HG02642 (cell line): ENCODE measurements at regions not wholly inside any gene's neighbourhood (a gene's known extent, or its start where the extent isn't known, plus 50 kb on each side); places are given as distances from the start of the nearest gene placed in this dataset.

Experiments
- ATAC-seq: cut with Tn5 transposase; IDR thresholded peaks from one replicate; pipeline ENCODE4 v1.9.1; 2021; ENCODE audit warnings: mild to moderate bottlenecking; ENCODE audit not compliant: unreplicated experiment, poor library complexity

- ATAC-seq = no peak
Measured at GRCh38 chr14:73783107-73783727, 68.4 kb upstream of the PTGR2 start.

DNA sequence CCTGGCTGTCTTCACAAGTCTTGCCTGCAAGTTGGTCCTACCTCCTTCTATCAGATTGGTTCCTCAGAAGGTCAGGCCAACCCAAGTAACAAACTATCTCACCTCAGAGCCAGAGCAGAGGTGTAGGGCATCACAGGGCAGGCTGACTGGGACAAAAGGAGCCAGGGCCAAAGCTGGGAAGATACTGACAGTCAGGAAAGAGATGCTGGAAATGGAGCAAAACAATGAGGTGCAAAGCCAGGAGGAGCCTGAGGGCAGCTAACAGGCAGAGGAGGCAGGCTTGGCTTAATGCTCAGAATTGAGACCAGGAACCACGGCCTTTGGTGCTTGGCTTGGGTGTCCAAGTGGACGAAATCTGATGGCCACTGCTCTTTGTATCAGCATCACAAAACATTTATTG, 68.4 kb upstream of the PNMA1 start:
- ATAC-seq = no peak

- no peak for ATAC-seq
Measured at GRCh38 chr14:73780896-73781295, 66.7 kb upstream of the PNMA1 start.

GRCh38 chr14:73780391-73780790, 66.2 kb upstream of the PNMA1 start:
- ATAC-seq = no peak

DNA sequence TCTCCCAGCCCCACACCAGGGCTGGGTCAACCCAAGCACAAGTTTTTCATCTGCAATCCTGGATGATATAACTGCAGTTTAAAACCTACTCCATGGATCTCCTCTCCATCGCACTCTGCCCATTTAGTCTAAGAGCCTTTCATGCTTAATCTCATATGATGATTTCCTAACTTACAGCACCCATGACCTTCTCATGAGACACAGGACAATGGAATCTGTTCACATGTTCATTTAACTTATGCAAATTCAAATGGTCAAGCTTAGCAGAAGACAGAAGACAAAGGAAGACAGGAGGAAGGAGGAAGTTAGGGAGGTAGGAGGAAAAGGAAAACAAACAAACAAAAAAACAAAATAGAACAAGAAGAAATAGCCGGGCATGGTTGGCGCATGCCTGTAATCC, 64.6 kb upstream of the PNMA1 start:
- ATAC-seq = no peak

- no peak for ATAC-seq
Measured at GRCh38 chr14:73777420-73777819, 63.2 kb upstream of the PNMA1 start.

GRCh38 chr14:73776194-73776537, 62.0 kb upstream of the PNMA1 start:
- ATAC-seq = no peak

GRCh38 chr14:73775339-73776193, 61.4 kb upstream of the PNMA1 start:
- no peak for ATAC-seq

DNA sequence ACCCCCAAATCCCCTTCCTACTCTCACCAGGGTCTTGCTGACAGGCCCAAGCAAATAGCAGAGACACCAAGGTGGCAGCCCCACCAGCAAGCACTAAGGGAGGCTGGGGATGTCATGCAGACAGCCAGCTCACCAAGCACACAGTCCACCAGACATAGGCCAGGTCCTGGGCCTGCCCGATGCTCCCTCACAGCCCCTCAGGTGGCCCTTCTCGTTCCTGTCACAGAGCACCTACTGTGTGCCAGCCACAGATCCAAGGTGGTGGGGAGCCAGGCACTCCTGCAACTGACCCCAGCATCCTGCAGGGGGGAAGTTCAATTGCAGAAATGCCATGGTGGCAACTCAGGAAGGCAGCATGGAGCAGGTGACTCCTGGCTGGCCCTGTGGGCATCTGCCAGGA, 60.5 kb upstream of the PNMA1 start:
- no peak for ATAC-seq

GRCh38 chr14:73774241-73774570, 60.0 kb upstream of the PNMA1 start:
- no peak for ATAC-seq

GRCh38 chr14:73773441-73774240, 59.5 kb upstream of the PNMA1 start:
- ATAC-seq = no peak

GRCh38 chr14:73771848-73772638, 57.9 kb upstream of the PNMA1 start:
- ATAC-seq = peak; percentile 49

GRCh38 chr14:73770977-73771847, 57.0 kb upstream of the PNMA1 start:
- peak; percentile 22 for ATAC-seq

DNA sequence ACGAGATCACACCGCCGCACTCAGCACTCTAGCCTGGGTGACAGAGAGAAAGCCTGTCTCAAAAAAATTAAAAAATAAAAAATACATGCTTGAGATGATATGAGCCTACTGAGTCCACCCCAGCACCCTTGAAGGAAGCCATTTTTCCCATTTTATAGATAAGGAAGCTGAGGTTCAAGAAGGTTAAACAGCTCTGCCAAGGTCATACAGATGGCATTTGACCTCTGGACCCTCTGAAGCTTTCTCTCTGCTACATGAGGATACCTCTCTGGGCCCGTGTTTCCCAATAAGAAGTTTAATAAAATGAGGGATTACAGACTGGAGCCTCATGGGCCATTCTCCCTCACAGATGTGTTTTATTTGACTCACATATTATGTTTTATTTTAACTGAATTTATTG, 53.9 kb upstream of the PNMA1 start:
- no peak for ATAC-seq

DNA sequence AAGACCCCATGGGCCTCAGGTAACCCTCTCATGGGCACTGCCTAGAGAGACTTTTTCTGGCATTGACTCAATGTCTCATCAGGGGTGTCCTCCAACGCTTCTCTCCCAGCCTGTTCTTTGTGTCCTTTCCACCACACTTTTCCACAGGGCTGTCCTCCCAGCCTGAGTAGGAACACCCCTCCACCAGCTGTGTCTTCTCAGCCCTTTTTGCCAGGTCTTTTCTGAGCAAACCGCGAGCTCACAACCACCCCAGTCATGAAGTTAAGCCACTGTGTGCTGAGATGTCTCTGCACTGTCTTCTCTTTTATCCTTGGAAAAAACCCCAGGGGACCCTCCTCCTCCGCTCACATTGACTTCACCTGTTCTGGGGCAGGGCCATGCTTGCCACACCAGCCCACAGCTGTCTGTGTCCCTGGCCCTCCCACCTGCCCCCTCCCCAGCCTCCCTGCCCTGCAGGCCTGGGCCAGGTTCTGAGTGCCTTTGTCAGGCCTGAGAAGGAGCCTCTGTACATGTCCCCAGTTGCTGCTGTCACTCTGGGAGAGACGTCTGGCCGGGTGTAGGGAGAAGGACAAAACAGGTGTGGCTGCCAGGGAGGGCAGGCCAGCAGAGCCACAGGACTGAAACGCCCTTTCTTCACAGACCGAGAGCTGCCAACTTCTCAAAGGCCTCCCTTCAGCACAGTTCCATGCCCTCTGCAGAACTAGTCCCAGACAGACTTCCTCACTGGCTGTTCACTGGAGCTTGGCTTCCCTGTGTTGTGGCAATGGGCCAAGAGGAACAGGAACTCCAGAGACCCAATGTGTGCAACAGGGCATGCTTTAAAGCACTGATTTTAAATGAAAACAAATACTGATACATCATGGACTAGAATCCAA, 50.5 kb upstream of the PNMA1 start:
- no peak for ATAC-seq
